ENCODE measurements at regions not wholly inside any gene's neighbourhood (a gene's known extent, or its start where the extent isn't known, plus 50 kb on each side); places are given as distances from the start of the nearest gene placed in this dataset.

DNA sequence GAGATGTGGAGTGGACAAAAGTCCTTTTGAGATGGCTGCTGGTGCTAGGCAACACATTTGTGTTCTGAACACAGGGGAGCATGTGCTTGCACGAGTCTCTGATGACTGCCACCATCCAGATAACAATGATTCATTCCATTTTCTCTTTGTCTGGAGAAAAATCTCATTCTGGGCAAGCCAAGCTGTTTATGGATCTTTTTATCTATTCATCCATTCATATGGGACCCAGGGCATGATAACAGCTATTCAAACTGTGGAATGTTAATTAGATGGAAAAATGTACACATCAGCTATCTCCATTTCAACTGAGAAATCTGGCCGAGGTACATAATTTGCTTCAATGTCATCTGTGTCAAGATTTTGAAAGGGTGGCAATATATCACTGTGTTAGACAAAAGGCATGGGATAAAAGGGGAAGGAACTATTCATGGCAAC, 117.5 kb upstream of the ZBED5 start:
- no peak for FAIRE-seq
- peak; percentile 3 for DNase-seq (ENCODE audit: low read depth)
- H2AFZ ChIP-seq (ENCODE audit: low read depth, low read length), result no peak overlapping the region
- H3K4me1 Mint-ChIP-seq (ENCODE audit: low read depth, unreplicated experiment), result no peaks in the 10 kb centered on the region
- no peaks in the 10 kb centered on the region for H3K36me3 Mint-ChIP-seq (ENCODE audit: low read depth, unreplicated experiment)
- no peak overlapping the region for H3K27ac Mint-ChIP-seq (ENCODE audit: unreplicated experiment)
- no peaks in the 10 kb centered on the region for H3K36me3 ChIP-seq (ENCODE audit: insufficient read depth, low read length)
- H3K27ac ChIP-seq (ENCODE audit: low read depth, low read length), result no peak overlapping the region
- H3K4me3 Mint-ChIP-seq (ENCODE audit: unreplicated experiment), result no peak overlapping the region
- H3K79me2 ChIP-seq (ENCODE audit: insufficient read depth, low read length), result no peaks in the 10 kb centered on the region
- peaks cover 4% of the 10 kb centered on the region for H3K27me3 ChIP-seq (ENCODE audit: insufficient read depth, low read length)
- no peak overlapping the region for H3K4me3 ChIP-seq (ENCODE audit: insufficient read depth, low read depth, low read length)
- H4K20me1 ChIP-seq (ENCODE audit: insufficient read depth, low read length), result no peaks in the 10 kb centered on the region
- no peak overlapping the region for H3K4me2 ChIP-seq (ENCODE audit: low read length)
- no peaks in the 10 kb centered on the region for H3K4me1 ChIP-seq (ENCODE audit: insufficient read depth, low read length)
- H3K9me3 Mint-ChIP-seq (ENCODE audit: unreplicated experiment), result peaks cover 5% of the 10 kb centered on the region
- no peak overlapping the region for H3K9ac ChIP-seq (ENCODE audit: low read length)
- TF ChIP-seq EZH2 (IDR thresholded peaks at IDR 0.05; ENCODE audit: insufficient read depth, low read length), result no peak
- TF ChIP-seq, protein P1, sequence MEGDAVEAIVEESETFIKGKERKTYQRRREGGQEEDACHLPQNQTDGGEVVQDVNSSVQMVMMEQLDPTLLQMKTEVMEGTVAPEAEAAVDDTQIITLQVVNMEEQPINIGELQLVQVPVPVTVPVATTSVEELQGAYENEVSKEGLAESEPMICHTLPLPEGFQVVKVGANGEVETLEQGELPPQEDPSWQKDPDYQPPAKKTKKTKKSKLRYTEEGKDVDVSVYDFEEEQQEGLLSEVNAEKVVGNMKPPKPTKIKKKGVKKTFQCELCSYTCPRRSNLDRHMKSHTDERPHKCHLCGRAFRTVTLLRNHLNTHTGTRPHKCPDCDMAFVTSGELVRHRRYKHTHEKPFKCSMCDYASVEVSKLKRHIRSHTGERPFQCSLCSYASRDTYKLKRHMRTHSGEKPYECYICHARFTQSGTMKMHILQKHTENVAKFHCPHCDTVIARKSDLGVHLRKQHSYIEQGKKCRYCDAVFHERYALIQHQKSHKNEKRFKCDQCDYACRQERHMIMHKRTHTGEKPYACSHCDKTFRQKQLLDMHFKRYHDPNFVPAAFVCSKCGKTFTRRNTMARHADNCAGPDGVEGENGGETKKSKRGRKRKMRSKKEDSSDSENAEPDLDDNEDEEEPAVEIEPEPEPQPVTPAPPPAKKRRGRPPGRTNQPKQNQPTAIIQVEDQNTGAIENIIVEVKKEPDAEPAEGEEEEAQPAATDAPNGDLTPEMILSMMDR (IDR thresholded peaks at IDR 0.05; ENCODE audit: insufficient read depth, low read depth, low read length), result no peak
- peaks cover 7% of the 10 kb centered on the region for H3K27me3 Mint-ChIP-seq (ENCODE audit: low read depth, unreplicated experiment)
- no peaks in the 10 kb centered on the region for H3K9me3 ChIP-seq (ENCODE audit: insufficient read depth, low read depth, low read length)

DNA sequence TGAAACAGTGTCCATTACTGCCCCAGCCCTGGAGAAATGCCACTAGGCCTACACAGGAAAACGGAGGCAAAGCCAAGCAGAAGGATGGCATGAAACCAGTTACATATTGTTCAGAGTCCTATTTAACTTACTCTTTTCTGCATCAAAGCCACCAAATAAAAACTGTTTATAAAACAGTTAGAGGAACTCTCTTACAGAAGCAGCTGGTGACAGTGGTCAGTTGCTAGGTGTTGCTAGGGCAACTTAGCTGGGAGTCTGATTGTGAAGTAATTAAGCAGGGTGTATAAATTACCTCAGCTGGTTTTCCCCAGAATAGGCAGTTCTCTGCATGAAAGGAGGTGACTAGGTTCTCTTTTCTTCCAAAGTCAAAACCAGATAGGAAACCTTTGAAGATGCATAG, 115.6 kb upstream of the ZBED5 start:
- H3K79me2 ChIP-seq (ENCODE audit: insufficient read depth, low read length), result no peaks in the 10 kb centered on the region
- no peak overlapping the region for H3K27ac ChIP-seq (ENCODE audit: low read depth, low read length)
- DNase-seq (ENCODE audit: low read depth), result no peak
- no peak overlapping the region for H3K4me3 ChIP-seq (ENCODE audit: insufficient read depth, low read depth, low read length)
- H3K9ac ChIP-seq (ENCODE audit: low read length), result no peak overlapping the region
- no peaks in the 10 kb centered on the region for H4K20me1 ChIP-seq (ENCODE audit: insufficient read depth, low read length)
- H3K4me1 ChIP-seq (ENCODE audit: insufficient read depth, low read length), result no peaks in the 10 kb centered on the region
- FAIRE-seq, result no peak
- H3K4me2 ChIP-seq (ENCODE audit: low read length), result no peak overlapping the region
- Mint-ChIP-seq H3K9me3 (ENCODE audit: unreplicated experiment) (peaks cover 3% of the 10 kb centered on the region), H3K4me3 (ENCODE audit: unreplicated experiment) (no peak overlapping the region), H3K27me3 (ENCODE audit: low read depth, unreplicated experiment) (peaks cover 7% of the 10 kb centered on the region), H3K36me3 (ENCODE audit: low read depth, unreplicated experiment) (no peaks in the 10 kb centered on the region), H3K27ac (ENCODE audit: unreplicated experiment) (no peak overlapping the region), H3K4me1 (ENCODE audit: low read depth, unreplicated experiment) (no peaks in the 10 kb centered on the region)
- H3K36me3 ChIP-seq (ENCODE audit: insufficient read depth, low read length), result no peaks in the 10 kb centered on the region
- H3K9me3 ChIP-seq (ENCODE audit: insufficient read depth, low read depth, low read length), result no peaks in the 10 kb centered on the region
- TF ChIP-seq, protein P1 (IDR thresholded peaks at IDR 0.05; ENCODE audit: insufficient read depth, low read depth, low read length), result no peak
- H2AFZ ChIP-seq (ENCODE audit: low read depth, low read length), result no peak overlapping the region
- peaks cover 4% of the 10 kb centered on the region for H3K27me3 ChIP-seq (ENCODE audit: insufficient read depth, low read length)

DNA sequence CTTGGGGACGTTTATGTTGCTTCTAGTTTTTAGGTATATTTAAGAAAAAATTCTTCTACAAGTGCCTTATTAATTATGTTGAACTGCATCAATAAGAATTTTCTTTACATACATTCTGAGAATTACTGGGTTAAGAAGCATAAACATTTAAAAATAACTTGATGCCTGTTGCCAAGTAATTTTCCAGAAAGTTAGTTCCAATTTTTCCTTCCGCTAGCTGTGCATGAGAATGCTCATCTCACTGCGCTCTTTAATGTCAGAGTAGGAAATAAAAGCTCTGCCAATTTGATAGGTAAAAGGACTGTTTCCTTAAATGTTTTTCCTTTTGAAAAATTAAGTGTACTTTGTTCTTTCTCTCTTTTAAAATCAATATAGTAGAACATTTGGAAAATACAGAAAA, 113.1 kb upstream of the ZBED5 start:
- Histone ChIP-seq H2AFZ (ENCODE audit: low read depth, low read length) (no peak overlapping the region), H3K27ac (ENCODE audit: low read depth, low read length) (no peak overlapping the region), H3K9ac (ENCODE audit: low read length) (no peak overlapping the region), H3K4me1 (ENCODE audit: insufficient read depth, low read length) (no peaks in the 10 kb centered on the region), H3K9me3 (ENCODE audit: insufficient read depth, low read depth, low read length) (no peaks in the 10 kb centered on the region), H3K4me3 (ENCODE audit: insufficient read depth, low read depth, low read length) (no peak overlapping the region), H3K36me3 (ENCODE audit: insufficient read depth, low read length) (no peaks in the 10 kb centered on the region), H3K27me3 (ENCODE audit: insufficient read depth, low read length) (no peaks in the 10 kb centered on the region), H3K4me2 (ENCODE audit: low read length) (no peak overlapping the region), H3K79me2 (ENCODE audit: insufficient read depth, low read length) (no peaks in the 10 kb centered on the region), H4K20me1 (ENCODE audit: insufficient read depth, low read length) (no peaks in the 10 kb centered on the region)
- no peak for FAIRE-seq
- no peak for TF ChIP-seq EZH2 (IDR thresholded peaks at IDR 0.05; ENCODE audit: insufficient read depth, low read length)
- TF ChIP-seq, protein P1 (IDR thresholded peaks at IDR 0.05; ENCODE audit: insufficient read depth, low read depth, low read length), result no peak
- no peak for DNase-seq (ENCODE audit: low read depth)
- Mint-ChIP-seq H3K27me3 (ENCODE audit: low read depth, unreplicated experiment) (peaks cover 11% of the 10 kb centered on the region), H3K4me3 (ENCODE audit: unreplicated experiment) (no peak overlapping the region), H3K9me3 (ENCODE audit: unreplicated experiment) (peaks cover 2% of the 10 kb centered on the region), H3K4me1 (ENCODE audit: low read depth, unreplicated experiment) (no peaks in the 10 kb centered on the region), H3K36me3 (ENCODE audit: low read depth, unreplicated experiment) (no peaks in the 10 kb centered on the region), H3K27ac (ENCODE audit: unreplicated experiment) (no peak overlapping the region)
